Dermis microvascular lymphatic vessel endothelial cell (primary cell): ENCODE measurements at regions not wholly inside any gene's neighbourhood (a gene's known extent, or its start where the extent isn't known, plus 50 kb on each side); places are given as distances from the start of the nearest gene placed in this dataset.
"Not testable (repeated sequence)": the region's sequence is repeated elsewhere in the genome, so short reads cannot be mapped to it uniquely, and the experiment has no call there.

Source experiments
- DNase-seq, 2 donors: peaks; one replicate each; pipeline versions ENCODE4 v3.0.0 to v3.0.0-alpha.2; 2010; ENCODE audit warnings: low read depth in 2 of 2

DNA sequence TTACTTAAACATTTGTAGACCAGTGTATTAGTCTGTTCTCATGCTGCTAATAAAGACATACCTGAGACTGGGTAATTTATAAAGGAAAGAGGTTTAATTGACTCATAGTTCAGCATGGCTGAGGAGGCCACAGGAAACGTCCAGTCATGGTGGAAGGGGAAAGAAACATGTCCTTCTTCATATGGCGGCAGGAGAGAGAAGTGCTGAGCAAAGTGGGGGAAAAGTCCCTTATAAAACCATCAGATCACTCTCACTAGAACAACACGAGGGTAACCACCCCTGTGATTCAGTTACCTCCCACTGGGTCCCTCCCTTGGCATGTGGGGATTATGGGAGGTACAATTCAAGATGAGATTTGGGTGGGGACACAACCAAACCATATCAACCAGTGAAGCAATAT lies 247.1 kb downstream of the UTRN start:
- not testable (repeated sequence) for DNase-seq

DNA sequence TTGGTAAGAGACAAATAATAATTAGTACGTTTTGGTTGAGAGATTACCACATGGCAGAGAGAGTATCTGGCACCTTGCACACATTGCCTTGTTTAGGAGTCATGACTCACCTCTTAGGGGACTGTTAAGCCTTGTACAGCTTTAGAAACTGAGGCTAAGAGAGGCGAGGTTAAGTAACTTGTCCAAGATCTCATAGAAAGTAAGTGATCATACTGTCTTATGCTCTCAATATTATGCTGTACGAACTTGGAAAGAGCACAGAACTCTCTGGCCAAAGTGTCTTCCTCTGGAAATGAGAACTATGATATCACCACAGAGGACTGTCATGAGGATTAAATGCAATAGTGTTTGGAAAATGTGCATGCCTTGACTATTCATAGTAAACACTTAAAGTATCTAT lies 249.0 kb downstream of the UTRN start:
- no peak for DNase-seq

DNA sequence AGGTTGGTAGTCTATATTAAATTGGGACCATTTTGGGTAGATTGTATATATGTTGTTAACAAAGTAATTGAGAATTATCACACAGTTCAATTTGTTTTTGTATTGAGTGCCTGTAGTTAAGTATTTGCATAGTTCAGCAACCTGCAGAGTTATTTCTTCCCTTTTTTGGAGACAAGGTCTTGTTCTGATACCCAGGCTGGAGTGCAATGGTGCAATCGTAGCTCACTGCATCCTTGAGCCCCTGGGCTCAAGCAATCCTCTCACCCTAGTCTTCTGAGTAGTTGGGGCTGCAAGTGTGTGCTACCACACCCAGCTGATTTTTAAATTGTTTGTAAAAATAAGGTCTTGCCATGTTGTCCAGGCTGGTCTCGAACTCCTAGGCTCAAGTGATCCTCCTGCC lies 250.5 kb downstream of the UTRN start:
- DNase-seq: no peak

DNA sequence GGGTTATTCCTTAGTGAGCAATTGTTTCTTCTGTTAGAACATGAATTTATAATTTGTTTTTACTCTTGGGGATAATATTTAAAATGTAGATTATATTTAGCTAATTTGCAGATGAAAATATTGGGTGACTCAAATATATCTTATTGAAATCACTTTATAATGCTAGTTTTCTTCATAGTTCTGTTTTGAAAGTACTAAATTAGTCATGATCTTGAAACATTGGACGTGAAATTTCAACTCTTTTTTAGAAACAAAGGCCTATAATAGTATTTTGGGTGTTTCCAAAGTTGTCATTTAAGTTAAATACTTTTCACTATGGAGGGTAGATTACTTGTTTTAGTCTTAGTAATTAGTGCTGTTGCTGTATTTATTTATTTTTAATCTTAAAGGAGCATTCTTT lies 250.9 kb downstream of the UTRN start:
- DNase-seq: no peak

DNA sequence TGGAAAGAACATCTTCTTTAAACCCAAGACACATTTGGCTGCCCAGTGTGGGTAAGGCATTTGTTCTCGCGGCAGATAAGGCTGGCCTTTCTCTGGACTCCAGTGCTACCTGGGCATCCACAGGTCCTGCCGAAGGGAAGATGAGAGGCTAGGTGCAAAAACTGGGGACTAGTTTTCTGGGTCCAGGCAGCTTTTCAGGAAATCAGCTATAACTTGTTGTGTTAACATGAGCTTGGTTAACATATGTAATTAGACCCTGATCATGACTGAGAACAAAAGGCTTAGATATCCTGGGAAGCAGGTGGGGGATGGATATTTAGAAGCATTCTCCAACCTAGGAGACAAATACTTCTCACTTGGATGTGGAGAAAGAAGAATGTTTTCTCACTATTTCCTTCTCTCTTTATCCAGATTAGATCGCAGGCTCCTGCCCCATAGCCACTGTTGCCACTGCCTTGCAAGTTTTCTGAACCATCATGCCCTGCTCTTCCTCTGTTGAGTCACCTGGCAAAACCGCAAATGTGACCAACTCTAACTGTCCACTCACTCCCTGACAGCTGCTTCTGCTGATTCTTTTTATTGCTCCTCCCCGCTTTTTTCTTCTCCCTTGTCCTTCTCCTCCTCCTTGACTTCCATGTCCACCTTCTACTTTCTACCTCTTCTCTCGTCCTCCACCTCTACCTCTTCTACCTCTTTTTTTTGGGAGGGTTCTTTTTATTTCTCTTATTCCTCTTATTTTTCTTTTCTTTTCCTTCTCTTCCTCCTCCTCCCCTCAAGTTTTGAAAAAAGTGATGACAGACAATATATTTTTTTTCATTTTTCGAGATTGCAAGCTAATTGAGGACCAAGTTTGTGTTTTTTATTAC lies 258.1 kb downstream of the UTRN start:
- DNase-seq: peak in 1 of 2 donors; percentile 54

DNA sequence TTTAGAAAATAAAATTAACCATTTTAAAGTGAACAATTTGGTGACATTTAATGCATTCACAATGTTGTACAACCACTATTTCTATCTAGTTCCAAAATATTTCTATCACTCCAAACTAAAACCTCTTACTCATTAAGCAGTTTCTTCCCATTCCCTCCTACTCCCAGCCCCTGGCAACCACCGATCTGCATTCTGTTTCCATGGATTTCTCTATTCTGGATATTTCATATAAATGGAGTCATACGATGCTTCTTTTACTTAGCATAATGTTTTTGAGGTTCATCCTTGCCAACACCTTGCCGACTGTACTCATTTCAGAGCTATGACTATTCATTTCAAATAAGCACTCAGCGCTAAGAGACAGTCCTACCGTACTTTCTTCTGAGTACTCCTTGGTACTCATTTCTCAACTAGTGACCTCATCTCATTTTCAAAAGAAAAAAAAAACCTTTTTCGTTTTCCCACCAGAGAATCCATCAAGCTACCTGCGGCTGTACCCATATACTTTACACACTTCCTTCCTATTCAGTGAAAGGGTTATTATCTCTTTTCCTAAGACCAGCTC lies 259.2 kb downstream of the UTRN start:
- DNase-seq: no peak

DNA sequence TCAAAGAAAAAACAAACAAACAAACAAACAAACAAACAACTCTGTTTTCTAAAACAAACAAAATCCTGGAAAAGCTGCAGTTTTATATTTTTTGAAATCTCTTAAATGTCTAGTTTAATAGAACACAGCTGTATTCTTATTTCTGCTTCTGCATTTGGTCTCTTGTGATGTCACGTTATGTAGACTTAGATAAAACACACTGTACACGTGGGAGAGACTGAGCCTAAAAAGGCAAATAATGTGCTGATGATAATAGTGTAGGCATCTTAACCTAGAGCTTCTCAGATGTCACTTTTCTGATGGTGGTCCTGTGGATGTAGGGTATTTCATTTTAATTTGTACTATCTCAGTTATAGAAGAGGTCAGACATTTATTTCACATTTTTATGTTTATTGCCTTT lies 261.7 kb downstream of the UTRN start:
- DNase-seq: no peak

DNA sequence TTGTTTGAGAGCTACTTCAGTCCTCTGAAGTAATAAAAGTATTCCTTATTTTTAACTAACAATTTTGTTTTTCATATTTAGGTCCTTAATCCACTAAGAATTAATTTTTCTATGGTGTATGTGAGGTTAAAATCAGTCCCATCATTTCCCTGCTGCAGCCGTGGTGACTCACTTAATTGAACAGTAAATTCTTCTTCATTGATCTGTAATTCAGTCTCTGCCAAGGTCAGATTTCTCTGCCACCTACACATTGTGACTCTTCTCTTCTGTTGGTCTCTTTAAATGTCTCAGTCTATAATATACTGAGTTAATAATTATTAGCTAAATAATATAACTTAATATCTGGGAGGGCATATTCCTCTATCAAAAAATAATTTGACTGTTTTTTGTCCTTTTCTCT lies 262.3 kb downstream of the UTRN start:
- DNase-seq: no peak

DNA sequence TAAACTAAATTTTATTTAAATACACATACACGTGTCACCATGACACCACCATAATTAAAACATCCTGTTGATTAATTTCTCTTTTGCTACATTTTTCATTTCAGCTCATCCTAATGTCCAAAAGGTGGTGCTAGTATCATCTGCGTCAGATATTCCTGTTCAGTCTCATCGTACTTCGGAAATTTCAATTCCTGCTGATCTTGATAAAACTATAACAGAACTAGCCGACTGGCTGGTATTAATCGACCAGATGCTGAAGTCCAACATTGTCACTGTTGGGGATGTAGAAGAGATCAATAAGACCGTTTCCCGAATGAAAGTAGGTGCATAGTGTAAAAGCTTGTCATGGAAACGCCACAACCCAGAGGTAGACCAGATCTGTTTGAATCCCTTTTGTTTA lies 263.4 kb downstream of the UTRN start:
- no peak for DNase-seq

DNA sequence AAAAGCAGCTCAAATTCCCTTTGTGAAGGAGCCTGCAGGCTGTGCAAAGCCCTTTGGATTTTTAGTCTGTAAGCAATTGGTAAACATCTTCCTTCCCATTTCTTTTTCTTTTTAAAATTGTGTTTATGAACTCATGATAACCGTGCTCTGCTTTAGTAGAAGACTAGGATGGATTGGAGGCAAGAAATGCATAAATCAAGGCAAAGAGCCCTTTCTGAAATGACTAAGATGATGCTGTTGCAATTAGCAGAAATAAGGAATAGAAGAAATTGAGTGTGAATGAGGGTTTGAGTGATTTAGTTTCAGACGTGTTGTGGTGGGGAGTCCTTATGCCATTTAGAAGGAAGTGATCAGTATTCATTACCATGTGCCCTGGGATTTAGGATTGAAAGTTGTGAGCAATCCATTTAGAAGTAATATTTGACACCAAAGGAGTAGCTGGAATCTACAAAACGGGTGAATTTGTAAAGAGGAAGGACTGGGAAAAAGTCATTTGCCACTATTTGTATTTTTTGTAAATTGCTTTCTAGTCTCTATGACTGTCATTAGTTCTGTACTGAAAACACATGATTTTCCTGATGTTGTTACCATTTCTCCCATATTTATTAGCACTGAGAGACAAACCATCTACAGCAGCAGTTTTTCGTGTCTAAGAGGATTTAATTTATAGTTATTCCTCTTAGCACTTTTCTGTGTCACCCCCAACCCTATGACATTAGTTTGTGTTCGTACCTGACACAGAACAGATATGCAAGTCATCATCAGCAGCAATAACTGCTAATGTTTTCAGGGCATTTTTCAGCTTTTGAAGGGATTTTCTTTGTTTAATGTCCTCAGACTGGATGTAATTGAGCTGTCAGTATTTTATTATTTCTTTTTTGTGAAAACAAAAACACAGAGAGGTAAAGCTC lies 265.0 kb downstream of the UTRN start:
- DNase-seq: no peak

DNA sequence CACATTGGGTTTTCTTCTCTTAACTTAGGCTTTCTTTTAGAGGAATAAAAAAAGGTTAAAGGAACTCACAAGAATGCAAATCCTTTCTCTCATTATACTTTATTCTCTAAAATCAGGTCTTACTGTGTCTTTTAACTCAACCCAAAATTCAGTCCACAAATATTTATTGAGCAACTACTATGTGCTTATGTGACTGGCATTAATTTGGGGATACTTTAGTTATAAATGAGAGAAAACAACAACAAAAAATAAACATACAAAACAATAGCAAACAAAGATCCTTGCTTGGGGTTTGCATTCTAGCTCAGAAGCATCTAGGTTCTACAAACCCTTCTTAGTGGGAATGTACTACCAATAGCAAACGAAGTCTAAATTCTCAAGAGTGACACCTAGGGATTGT lies 266.2 kb downstream of the UTRN start:
- DNase-seq: no peak

DNA sequence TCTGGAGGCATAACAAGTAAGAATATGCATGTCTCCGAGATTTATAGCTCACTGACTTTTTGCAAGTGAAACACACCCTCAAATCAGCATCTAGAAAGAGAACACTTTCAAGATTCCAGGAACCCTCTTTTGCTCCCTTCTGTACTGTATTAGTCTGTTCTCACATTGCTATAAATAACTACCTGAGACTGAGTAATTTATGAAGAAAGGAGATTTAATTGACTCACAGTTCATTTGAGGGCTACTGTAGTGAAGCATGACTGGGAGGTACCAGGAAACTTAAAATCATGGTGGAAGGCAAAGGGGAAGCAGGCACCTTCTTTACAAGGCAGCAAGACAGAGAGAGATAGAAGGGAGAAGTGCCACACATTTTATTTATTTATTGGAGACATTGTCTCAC lies 269.9 kb downstream of the UTRN start:
- DNase-seq: no peak

DNA sequence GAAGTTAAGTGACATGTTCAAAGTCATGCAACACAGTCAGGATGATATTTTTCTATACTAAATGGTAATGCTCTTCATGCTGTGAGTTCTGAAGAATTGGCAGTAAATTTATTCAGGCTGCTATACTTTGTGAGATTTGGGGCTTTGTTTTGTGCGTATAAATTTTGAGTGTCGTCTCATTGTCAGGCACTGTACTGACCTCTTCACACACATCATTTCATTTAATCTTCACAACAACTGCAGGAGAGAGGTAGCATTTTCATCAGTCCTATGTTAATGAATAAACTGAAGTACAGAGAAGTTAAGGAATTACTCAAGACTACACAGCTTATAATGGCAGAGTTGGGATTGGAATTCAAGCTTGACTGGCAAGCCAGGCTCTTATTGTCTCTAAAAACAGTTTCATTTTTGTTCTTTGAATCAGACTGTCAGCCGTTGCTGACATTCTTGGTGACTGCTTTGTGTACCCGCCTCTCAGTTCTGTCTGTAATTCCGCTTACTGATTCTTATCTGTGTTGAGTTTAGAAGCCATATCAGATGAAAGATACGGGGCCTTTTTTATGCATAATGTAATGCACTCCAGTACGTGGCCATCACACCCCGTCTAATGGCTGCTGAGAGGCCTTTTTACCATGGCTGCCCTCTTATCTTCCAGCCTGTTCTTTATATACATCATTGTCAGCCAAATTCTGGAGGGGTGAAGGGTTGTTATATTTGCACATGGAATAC lies 274.9 kb downstream of the UTRN start:
- peak in 1 of 2 donors; percentile 47 for DNase-seq

DNA sequence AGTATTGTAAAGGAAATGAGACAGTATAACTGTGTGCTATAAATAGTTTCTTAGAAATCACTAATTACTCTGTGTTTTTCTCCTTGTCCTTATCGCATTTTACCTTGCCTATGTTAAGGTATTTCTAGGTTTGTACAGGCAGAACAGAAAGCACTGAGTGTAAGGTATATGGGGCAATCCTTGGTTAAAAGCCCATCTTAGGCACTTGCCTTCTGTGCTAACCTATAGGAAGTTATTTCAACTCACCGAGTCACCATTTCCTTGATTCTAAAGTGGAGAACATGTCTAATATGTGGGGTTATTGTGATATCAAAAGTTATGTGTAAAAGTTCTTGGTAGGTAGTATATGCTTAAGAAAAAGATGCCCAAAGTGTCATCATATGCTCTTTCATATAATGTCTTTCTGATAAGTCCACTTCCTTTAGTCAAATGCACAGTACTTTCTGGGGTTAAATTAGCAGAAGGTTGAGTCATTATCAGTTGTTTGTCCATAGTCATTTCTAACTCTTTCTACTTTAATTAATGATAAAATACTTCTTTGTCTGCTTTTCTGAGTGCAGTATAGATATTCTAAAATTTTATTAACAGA lies 276.4 kb downstream of the UTRN start:
- no peak for DNase-seq

DNA sequence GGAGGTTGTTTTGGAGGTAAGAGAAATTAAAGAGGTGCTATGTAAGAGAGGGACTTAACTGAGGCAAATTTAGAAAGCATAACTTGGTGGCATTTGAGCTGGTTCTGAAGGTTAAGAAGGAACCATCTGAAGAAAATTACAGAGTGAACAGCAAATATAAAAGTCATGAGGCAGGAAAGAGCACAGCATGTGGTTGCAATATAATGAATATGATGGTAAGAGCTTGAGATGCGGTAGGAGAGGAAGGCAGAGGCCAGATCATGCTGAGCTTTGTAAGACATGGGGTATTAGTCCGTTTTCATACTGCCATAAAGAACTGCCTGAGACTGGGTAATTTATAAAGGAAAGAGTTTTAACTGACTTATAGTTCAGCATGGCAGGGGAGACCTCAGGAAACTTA lies 279.1 kb downstream of the UTRN start:
- DNase-seq: no peak

DNA sequence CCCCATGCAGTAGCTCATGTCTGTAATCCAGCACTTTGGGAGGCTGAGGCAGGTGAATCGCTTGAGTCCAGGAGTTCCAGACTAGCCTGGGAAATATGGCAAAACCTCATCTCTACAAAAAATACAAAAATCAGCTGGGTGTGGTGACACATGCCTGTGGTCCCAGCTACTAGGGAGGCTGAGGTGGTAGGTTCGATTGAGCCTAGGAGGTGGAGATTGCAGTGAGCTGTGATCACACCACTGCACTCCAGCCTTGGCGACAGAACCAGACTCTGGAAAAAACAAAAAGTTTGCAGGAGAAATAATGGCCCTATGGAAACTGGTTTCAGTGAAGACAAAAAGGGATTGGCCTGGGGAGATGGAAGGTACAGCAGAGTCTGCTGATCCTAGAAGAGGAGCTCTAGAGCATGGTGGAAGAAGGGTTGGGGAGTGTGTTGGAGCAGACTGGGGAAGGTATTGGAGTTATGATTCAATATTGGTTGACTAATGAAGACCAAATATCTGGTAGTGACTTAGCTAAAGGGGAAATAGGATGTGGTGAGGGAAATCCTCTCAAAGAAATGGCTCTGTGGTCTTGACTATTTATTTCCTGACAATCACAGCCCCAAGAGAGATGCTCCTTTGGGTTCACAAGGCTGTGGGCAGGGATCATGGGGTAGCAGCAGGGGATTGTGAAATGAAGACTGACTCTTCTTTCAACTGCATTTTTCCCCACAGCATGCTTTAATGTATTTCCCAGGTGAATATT lies 281.9 kb downstream of the UTRN start:
- no peak for DNase-seq

DNA sequence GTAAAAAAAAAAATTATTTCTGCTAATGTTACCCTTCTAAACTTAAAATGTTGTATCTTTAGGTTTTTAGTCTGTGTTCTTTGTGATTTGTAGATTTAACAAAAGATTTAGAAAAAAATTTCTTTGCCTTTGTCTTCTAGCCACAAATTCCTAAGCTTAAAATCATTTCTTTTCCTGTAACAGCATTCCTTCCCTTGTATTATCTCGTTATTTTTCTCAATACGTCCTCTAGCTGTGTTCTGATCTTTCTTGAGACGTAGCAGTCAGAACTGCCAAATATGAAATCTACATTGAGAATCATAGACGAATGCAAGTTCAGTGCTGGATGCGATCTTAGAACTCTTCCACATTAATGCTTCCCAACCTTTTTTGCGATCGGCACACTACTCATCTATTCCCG lies 283.1 kb downstream of the UTRN start:
- no peak for DNase-seq

DNA sequence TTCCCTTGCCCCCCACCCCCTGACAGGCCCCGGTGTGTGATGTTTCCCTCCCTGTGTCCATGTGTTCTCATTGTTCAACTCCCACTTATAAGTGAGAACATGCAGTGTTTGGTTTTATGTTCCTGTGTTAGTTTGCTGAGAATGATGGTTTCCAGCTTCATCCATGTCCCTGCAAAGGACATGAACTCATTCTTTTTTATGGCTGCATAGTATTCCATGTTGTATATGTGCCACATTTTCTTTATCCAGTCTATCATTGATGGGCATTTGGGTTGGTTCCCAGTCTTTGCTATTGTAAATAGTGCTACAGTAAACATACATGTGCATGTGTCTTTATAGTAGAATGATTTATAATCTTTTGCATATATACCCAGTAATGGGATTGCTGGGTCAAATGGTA lies 287.4 kb downstream of the UTRN start:
- DNase-seq: not testable (repeated sequence)

DNA sequence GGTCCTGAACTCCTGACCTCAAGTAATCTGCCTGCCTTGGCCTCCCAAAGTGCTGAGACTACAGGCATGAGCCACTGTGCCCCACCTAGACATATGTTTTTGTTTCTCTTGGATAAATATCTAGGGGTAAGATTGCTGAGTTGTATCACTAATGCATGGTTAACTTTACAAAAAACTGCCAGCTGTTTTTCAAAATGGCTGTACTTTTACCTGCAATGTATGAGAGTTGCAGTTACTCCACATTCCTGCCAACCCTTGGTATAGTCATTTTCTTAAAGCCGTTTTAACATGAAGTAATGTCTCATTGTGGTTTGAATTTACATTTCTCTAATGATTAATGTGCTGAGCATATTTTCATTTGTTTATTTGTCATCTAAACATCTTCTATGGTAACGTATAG lies 289.7 kb downstream of the UTRN start:
- no peak for DNase-seq

DNA sequence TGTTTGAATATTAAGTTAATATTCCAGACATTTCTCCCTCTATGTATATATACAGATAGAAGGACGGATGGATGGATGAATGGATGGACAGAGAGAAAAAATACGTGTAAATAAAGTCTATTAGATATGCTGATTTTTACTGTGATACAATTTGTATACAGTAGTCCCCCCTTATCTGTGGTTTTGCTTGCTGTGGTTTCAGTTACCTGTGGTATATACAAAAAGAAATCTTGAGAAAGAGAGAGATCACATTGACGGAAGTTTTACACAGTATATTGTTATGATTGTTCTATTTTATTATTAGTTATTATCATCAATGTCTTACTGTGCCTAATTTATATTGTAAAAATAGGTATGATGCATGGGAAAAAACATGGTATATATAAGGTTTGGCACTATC lies 290.2 kb downstream of the UTRN start:
- DNase-seq: no peak

DNA sequence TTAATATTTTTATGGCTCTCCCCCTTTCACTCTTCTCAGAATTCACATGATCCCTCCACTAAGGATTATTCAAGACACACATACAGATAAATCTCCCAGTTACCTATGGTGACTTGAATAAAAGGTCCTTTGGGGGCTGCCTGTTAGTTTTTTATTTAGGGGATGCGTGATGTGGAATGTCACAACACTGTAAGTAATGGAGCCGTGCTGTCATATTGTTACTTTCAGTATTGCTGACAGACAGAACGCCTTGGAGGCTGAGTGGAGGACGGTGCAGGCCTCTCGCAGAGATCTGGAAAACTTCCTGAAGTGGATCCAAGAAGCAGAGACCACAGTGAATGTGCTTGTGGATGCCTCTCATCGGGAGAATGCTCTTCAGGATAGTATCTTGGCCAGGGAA lies 291.7 kb downstream of the UTRN start:
- no peak for DNase-seq
